AG04450 (cell line): ENCODE measurements at regions not wholly inside any gene's neighbourhood (a gene's known extent, or its start where the extent isn't known, plus 50 kb on each side); places are given as distances from the start of the nearest gene placed in this dataset.
A peak's percentile ranks its signal among the peaks of the same experiment; 100 is the strongest.

Experiments
- CTCF ChIA-PET: fragments of 300-600, 350-600 bp; formaldehyde crosslinking; extraction: SDS; loops from one replicate; lab custom pipeline; 2022; ENCODE audit warnings: antibody characterized with exemption, inconsistent platforms; lab: Charles Lee
- POLR2A ChIA-PET: fragments of 350-600 bp; formaldehyde crosslinking; extraction: SDS; loops from one replicate; lab custom pipeline; 2021; ENCODE audit warnings: antibody characterized with exemption, inconsistent platforms; lab: Yijun Ruan, JAX
- DNase-seq: peaks from one replicate; pipeline ENCODE4 v3.0.0-alpha.2; 2011; ENCODE audit warnings: low read depth, low spot score
- H3K27ac ChIP-seq: one replicate; pipeline ENCODE4 v1.5.1; 2012; ENCODE audit warnings: low read depth, low read length, control low read depth
- H3K27me3 ChIP-seq: one replicate; pipeline ENCODE4 v1.6.0; 2012; ENCODE audit warnings: low read length; ENCODE audit not compliant: control insufficient read depth, insufficient read depth
- H3K4me3 ChIP-seq: 2 replicates; pipeline ENCODE4 v1.5.1; 2011; ENCODE audit warnings: mild to moderate bottlenecking, low read depth, low read length, control low read depth
- H3K9me3 ChIP-seq: 2 replicates; pipeline ENCODE4 v1.5.1; 2012; ENCODE audit warnings: low read length; ENCODE audit not compliant: control insufficient read depth, insufficient read depth
- TF ChIP-seq, protein P1 (sequence below): IDR thresholded peaks from 2 replicates; pipeline ENCODE4 v1.5.1; 2011; ENCODE audit warnings: low read depth, low read length, control low read depth, inconsistent platforms

GRCh38 chr10:63711867-63712716 is 190.9 kb downstream of the REEP3 start:
- POLR2A ChIA-PET: no interaction called here
- no peak overlapping the region for H3K4me3 ChIP-seq
- no peaks in the 10 kb centered on the region for H3K27me3 ChIP-seq
- H3K27ac ChIP-seq: peak overlapping the region; percentile 4
- TF ChIP-seq, protein P1, sequence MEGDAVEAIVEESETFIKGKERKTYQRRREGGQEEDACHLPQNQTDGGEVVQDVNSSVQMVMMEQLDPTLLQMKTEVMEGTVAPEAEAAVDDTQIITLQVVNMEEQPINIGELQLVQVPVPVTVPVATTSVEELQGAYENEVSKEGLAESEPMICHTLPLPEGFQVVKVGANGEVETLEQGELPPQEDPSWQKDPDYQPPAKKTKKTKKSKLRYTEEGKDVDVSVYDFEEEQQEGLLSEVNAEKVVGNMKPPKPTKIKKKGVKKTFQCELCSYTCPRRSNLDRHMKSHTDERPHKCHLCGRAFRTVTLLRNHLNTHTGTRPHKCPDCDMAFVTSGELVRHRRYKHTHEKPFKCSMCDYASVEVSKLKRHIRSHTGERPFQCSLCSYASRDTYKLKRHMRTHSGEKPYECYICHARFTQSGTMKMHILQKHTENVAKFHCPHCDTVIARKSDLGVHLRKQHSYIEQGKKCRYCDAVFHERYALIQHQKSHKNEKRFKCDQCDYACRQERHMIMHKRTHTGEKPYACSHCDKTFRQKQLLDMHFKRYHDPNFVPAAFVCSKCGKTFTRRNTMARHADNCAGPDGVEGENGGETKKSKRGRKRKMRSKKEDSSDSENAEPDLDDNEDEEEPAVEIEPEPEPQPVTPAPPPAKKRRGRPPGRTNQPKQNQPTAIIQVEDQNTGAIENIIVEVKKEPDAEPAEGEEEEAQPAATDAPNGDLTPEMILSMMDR: no peak
- CTCF ChIA-PET: interaction anchor here (1.2 to 14.0 kb wide), 3 partner anchors 9 to 546 kb away, joined by 3 to 363 read pairs (median 33); no protein-coding TSS in a partner anchor
- no peaks in the 10 kb centered on the region for H3K9me3 ChIP-seq
- DNase-seq: peak; percentile 86

DNA sequence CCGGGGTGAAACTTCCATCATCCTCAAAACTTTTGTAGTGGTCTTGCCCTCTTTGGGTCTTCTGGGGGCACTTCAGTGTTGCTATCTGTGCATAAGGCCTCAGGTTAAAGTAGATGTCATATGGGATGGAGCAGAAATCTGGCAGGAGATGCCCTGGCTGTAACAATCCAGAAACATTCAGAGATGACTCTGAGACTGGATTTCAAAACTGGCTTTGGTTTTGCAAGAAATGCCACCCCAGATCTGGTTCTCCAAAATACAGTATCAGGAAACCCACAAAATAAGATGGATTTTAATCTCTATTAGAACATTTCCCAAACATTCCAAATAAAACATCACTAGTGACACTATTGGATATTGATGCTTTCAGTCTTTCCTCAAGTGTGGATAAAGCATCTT is 191.5 kb downstream of the REEP3 start:
- DNase-seq: no peak
- CTCF ChIA-PET: interaction anchor here (1.4 to 14.0 kb wide), 3 partner anchors 13 to 546 kb away, joined by 3 to 363 read pairs (median 4); no protein-coding TSS in a partner anchor
- H3K4me3 ChIP-seq: no peak overlapping the region
- TF ChIP-seq, protein P1: no peak
- no peaks in the 10 kb centered on the region for H3K9me3 ChIP-seq
- peak overlapping the region; percentile 4 for H3K27ac ChIP-seq
- H3K27me3 ChIP-seq: no peaks in the 10 kb centered on the region
- POLR2A ChIA-PET: interaction anchor here (1.0 kb wide), 1 partner anchor 82 kb away, joined by 3 read pairs; no protein-coding TSS in a partner anchor

DNA sequence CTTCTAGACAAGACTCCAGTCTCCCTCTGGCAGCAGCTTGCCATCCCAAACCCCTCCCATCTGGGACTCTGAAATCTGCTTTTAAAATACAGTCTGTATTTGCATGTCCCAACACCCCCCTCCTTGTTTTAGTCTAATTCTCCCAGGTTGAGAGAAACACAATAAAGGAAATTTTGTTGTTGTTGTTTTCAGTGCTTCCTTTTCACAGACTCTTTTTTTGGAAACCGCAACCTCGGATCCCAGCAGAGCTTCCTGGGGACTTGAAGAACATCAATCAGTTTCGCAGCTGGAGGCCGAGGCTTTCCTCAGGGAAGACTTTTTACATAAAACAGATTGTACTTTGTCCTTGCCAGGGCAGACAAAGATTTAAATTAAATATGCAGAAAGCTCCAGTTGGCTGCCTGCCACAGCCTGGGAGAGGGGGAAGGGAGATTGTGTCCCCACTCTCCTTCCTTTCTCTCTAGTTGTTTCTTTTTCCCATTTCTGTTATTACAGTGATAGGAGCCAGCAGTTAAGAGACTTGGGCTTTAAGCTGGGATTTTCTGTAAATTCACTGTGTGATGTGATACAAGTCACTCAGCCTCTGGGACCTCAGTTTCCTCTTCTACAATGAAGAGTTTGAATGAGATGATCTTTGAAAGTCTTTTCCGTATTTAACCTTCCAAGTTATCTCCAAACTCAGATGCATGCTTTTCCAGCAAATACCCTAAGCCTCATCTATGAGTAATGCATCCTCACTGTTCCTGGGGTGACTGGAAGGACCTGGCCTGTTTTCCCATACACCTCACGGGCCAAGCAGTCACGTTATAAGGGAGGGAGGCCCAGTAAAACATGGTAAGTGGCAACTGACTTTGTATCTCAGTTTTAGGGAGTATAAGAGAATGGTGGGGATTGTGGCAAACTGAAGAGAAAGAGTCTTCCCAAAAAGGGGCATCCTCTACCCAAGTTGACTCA is 192.3 kb downstream of the REEP3 start:
- H3K4me3 ChIP-seq: no peak overlapping the region
- POLR2A ChIA-PET: interaction anchor here (1.0 kb wide), 1 partner anchor 83 kb away, joined by 3 read pairs; no protein-coding TSS in a partner anchor

GRCh38 chr10:63716016-63716580 is 194.9 kb downstream of the REEP3 start:
- H3K9me3 ChIP-seq: no peaks in the 10 kb centered on the region
- POLR2A ChIA-PET: no interaction called here
- no peak overlapping the region for H3K4me3 ChIP-seq
- no peak for DNase-seq
- TF ChIP-seq, protein P1: no peak
- no peak overlapping the region for H3K27ac ChIP-seq
- CTCF ChIA-PET: interaction anchor here (0.7 to 14.0 kb wide), 6 partner anchors 82 to 558 kb away, joined by 3 to 363 read pairs (median 3); no protein-coding TSS in a partner anchor
- H3K27me3 ChIP-seq: no peaks in the 10 kb centered on the region

More for the DNA sequence above, 192.3 kb downstream of the REEP3 start:
- no peak for DNase-seq
- Histone ChIP-seq H3K27ac (no peak overlapping the region), H3K27me3 (no peaks in the 10 kb centered on the region), H3K9me3 (no peaks in the 10 kb centered on the region)
- TF ChIP-seq, protein P1: no peak
- CTCF ChIA-PET: interaction anchor here (1.4 to 14.0 kb wide), 3 partner anchors 13 to 547 kb away, joined by 3 to 363 read pairs (median 4); no protein-coding TSS in a partner anchor
